HCT116 (cell line): ENCODE measurements at regions not wholly inside any gene's neighbourhood (a gene's known extent, or its start where the extent isn't known, plus 50 kb on each side); places are given as distances from the start of the nearest gene placed in this dataset.

ENCODE experiments used
- ATAC-seq: fragments of 200-7000 bp; cut with Tn5 transposase; 2 replicates; pipeline ENCODE4 v1.9.1; 2020; ENCODE audit warnings: mild to moderate bottlenecking, moderate library complexity
- BruUV-seq: library from RNA; stranded (reverse); fragments of 400-500 nt; replicated peaks from 2 replicates; lab custom pipeline; 2021; lab: Mats Ljungman, UMichigan
- CTCF ChIA-PET: fragments of 300-600 bp; sonication (Branson Sonifier 250); formaldehyde crosslinking; loops from one replicate; lab custom pipeline; 2021; ENCODE audit warnings: antibody characterized with exemption; lab: Charles Lee
- POLR2A ChIA-PET: fragments of 300-600, 350-600 bp; sonication (Branson Sonifier 250); formaldehyde crosslinking; loops from one replicate; lab custom pipeline; 2021; ENCODE audit warnings: antibody characterized with exemption; lab: Charles Lee
- RAD21 ChIA-PET, 2 experiments: fragments of 300-600 bp; sonication (Branson Sonifier 250); formaldehyde crosslinking; loops; one replicate each; lab custom pipeline; 2023; ENCODE audit warnings: low total read pairs in 2 of 2; ENCODE audit not compliant: uncharacterized antibody in 2 of 2, unreplicated experiment in 2 of 2, low non-redundant PET in 1 of 2; lab: Charles Lee
- DNase-seq: peaks from one replicate; pipeline ENCODE4 v3.0.0-alpha.2; 2010; ENCODE audit warnings: low read depth, low spot score
- H2AFZ ChIP-seq: fragments of 200-600 bp; shearing (Covaris generic), sonication (generic); 2 replicates; pipeline ENCODE4 v1.6.1; 2017; ENCODE audit warnings: low read depth, mixed run types, mixed read lengths, antibody characterized with exemption, low read length; ENCODE audit not compliant: poor library complexity, severe bottlenecking
- H3K27ac ChIP-seq: 2 replicates; pipeline ENCODE4 v1.5.1; 2012; ENCODE audit warnings: low read depth, low read length
- H3K27me3 ChIP-seq: fragments of 200-600 bp; sonication (generic); 2 replicates; pipeline ENCODE4 v1.6.1; 2016; ENCODE audit warnings: mixed run types, low read length, mixed read lengths; ENCODE audit not compliant: insufficient read depth
- H3K36me3 ChIP-seq, 2 experiments: fragments of 200-500 bp in 1 of 2; fragments of 200-600 bp in 1 of 2; sonication (Bioruptor generic) in 1 of 2; sonication (generic) in 1 of 2; 2 replicates each; pipeline versions ENCODE4 v1.5.1 to v1.6.1; 2014 to 2016; ENCODE audit warnings: low read length in 2 of 2, inconsistent platforms in 1 of 2, mixed read lengths in 1 of 2, mixed run types in 1 of 2; ENCODE audit not compliant: insufficient read depth in 2 of 2, control insufficient read depth in 1 of 2
- H3K4me1 ChIP-seq, 2 experiments: fragments of 200-600 bp in 1 of 2; sonication (generic) in 1 of 2; 2 replicates each; pipeline versions ENCODE4 v1.5.1 to v1.6.1; 2012 to 2017; ENCODE audit warnings: low read length in 2 of 2, inconsistent platforms in 1 of 2, mild to moderate bottlenecking in 1 of 2, mixed read lengths in 1 of 2, mixed run types in 1 of 2, moderate library complexity in 1 of 2; ENCODE audit not compliant: insufficient read depth in 2 of 2, control insufficient read depth in 1 of 2
- H3K4me2 ChIP-seq: fragments of 200-600 bp; sonication (generic); 2 replicates; pipeline ENCODE4 v1.6.1; 2017; ENCODE audit warnings: mixed run types, low read length, mixed read lengths
- H3K4me3 ChIP-seq, 2 experiments: fragments of 200-600 bp in 1 of 2; sonication (generic) in 1 of 2; replicated peaks in 1 of 2; 2 replicates each; pipeline ENCODE4 v1.5.1; 2011 to 2016; ENCODE audit warnings: low read length in 2 of 2, control low read depth in 1 of 2, low read depth in 1 of 2, mild to moderate bottlenecking in 1 of 2, mixed read lengths in 1 of 2, mixed run types in 1 of 2
- H3K79me2 ChIP-seq: fragments of 200-600 bp; sonication (generic); 2 replicates; pipeline ENCODE4 v1.6.1; 2017; ENCODE audit warnings: mild to moderate bottlenecking, mixed run types, low read length, moderate library complexity, mixed read lengths; ENCODE audit not compliant: insufficient read depth
- H3K9ac ChIP-seq: fragments of 200-600 bp; sonication (generic); 2 replicates; pipeline ENCODE4 v1.6.1; 2016; ENCODE audit warnings: low read length, mixed read lengths
- H3K9me2 ChIP-seq: fragments of 200-600 bp; sonication (generic), shearing (Covaris generic); 2 replicates; pipeline ENCODE4 v1.6.1; 2017; ENCODE audit warnings: mixed run types, mild to moderate bottlenecking, moderate library complexity; ENCODE audit not compliant: insufficient read depth
- H3K9me3 ChIP-seq, 2 experiments: fragments of 200-500 bp in 1 of 2; fragments of 200-600 bp in 1 of 2; sonication (Bioruptor generic) in 1 of 2; sonication (generic) in 1 of 2; 2 replicates each; pipeline ENCODE4 v1.6.1; 2014 to 2017; ENCODE audit warnings: low read length in 2 of 2, mixed read lengths in 2 of 2, inconsistent platforms in 1 of 2, low read depth in 1 of 2, mild to moderate bottlenecking in 1 of 2, mixed run types in 1 of 2, moderate library complexity in 1 of 2; ENCODE audit not compliant: control insufficient read depth in 1 of 2, insufficient read depth in 1 of 2
- H4K20me1 ChIP-seq: fragments of 200-600 bp; sonication (generic), shearing (Covaris generic); 2 replicates; pipeline ENCODE4 v1.6.1; 2017; ENCODE audit warnings: mixed run types, mild to moderate bottlenecking, moderate library complexity; ENCODE audit not compliant: insufficient read depth
- EGR1 ChIP-seq: IDR thresholded peaks from 2 replicates; pipeline ENCODE4 v1.6.1; 2012; ENCODE audit warnings: low read depth
- JUND ChIP-seq: IDR thresholded peaks from 2 replicates; pipeline ENCODE4 v1.6.1; 2012
- RAD21 ChIP-seq: IDR thresholded peaks from 2 replicates; pipeline ENCODE4 v1.6.1; 2012; ENCODE audit warnings: low read depth, mild to moderate bottlenecking
- SP1 ChIP-seq: IDR thresholded peaks from 2 replicates; pipeline ENCODE4 v1.6.1; 2012; ENCODE audit warnings: low read depth
- YY1 ChIP-seq: IDR thresholded peaks from 2 replicates; pipeline ENCODE4 v1.6.1; 2011; ENCODE audit warnings: low read length, low read depth, moderate library complexity, mild to moderate bottlenecking; ENCODE audit not compliant: insufficient replicate concordance; ENCODE audit errors: extremely low read depth
- ZNF274 ChIP-seq: fragments of 200-500 bp; sonication (Bioruptor generic); IDR thresholded peaks from 2 replicates; pipeline ENCODE4 v1.6.1; 2014; ENCODE audit warnings: mild to moderate bottlenecking, low read depth, low read length, inconsistent platforms
- intact Hi-C: fragments of 100-400 bp; cut with micrococcal nuclease; formaldehyde crosslinking; loops from 2 replicates; pipeline ENCODE4 v1.10.0; 2022
- TF ChIP-seq, protein P1 (sequence below): IDR thresholded peaks from 2 replicates; pipeline ENCODE4 v1.6.1; 2011; ENCODE audit warnings: mild to moderate bottlenecking, low read length, moderate library complexity; ENCODE audit not compliant: insufficient replicate concordance; ENCODE audit errors: extremely low read depth
- TF ChIP-seq, protein P2 (sequence below), 3 experiments: fragments of 200-600 bp in 1 of 3; sonication (generic) in 1 of 3; IDR thresholded peaks in 2 of 3; conservative IDR thresholded peaks in 1 of 3; 2 replicates each; pipeline ENCODE4 v1.5.1; 2012 to 2017; ENCODE audit warnings: low read depth in 2 of 3, low read length in 2 of 3, antibody characterized with exemption in 1 of 3, borderline replicate concordance in 1 of 3, control low read depth in 1 of 3, mild to moderate bottlenecking in 1 of 3, mixed read lengths in 1 of 3, mixed run types in 1 of 3, moderate library complexity in 1 of 3; ENCODE audit not compliant: insufficient read depth in 1 of 3

DNA sequence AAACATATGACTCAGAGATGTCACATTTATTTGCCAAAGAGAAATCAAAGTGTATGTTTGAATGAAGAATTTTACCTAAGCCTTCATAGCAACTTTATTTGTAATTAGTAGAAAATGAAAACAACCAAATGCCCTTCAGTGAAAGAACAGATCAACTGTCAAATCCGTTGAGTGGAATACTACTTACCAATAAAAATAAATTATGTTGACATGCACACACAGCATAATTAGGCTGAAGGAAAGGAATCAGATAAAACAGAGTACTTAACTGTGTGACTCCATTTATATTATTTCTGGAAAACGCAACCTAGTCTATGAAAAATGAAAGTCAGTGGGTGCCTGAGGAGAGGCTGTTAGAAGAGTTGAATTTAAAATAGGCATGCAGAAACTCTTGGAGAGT is 1034.6 kb upstream of the PCDH9 start:
- no peak overlapping the region for H3K27ac ChIP-seq
- POLR2A ChIA-PET: no interaction called here
- H3K27me3 ChIP-seq: no peaks in the 10 kb centered on the region
- no peak for DNase-seq
- H3K79me2 ChIP-seq: no peaks in the 10 kb centered on the region
- H3K36me3 ChIP-seq: no peaks in the 10 kb centered on the region
- H3K4me3 ChIP-seq: no peak overlapping the region
- no peak overlapping the region for H2AFZ ChIP-seq
- TF ChIP-seq SP1 (no peak), EGR1 (no peak), YY1 (no peak)
- TF ChIP-seq, protein P1, sequence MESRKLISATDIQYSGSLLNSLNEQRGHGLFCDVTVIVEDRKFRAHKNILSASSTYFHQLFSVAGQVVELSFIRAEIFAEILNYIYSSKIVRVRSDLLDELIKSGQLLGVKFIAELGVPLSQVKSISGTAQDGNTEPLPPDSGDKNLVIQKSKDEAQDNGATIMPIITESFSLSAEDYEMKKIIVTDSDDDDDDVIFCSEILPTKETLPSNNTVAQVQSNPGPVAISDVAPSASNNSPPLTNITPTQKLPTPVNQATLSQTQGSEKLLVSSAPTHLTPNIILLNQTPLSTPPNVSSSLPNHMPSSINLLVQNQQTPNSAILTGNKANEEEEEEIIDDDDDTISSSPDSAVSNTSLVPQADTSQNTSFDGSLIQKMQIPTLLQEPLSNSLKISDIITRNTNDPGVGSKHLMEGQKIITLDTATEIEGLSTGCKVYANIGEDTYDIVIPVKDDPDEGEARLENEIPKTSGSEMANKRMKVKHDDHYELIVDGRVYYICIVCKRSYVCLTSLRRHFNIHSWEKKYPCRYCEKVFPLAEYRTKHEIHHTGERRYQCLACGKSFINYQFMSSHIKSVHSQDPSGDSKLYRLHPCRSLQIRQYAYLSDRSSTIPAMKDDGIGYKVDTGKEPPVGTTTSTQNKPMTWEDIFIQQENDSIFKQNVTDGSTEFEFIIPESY: no peak
- no peak overlapping the region for H3K9ac ChIP-seq
- RAD21 ChIA-PET: no interaction called here
- ATAC-seq: no peak
- CTCF ChIA-PET: no interaction called here
- no peaks in the 10 kb centered on the region for H3K4me1 ChIP-seq
- intact Hi-C loops: no loop called here
- no peaks in the 10 kb centered on the region; a peak in 2 of 4 replicates for H3K9me3 ChIP-seq
- H4K20me1 ChIP-seq: no peaks in the 10 kb centered on the region
- no peaks in the 10 kb centered on the region for H3K9me2 ChIP-seq
- no TSS peak for BruUV-seq
- H3K4me2 ChIP-seq: no peak overlapping the region

DNA sequence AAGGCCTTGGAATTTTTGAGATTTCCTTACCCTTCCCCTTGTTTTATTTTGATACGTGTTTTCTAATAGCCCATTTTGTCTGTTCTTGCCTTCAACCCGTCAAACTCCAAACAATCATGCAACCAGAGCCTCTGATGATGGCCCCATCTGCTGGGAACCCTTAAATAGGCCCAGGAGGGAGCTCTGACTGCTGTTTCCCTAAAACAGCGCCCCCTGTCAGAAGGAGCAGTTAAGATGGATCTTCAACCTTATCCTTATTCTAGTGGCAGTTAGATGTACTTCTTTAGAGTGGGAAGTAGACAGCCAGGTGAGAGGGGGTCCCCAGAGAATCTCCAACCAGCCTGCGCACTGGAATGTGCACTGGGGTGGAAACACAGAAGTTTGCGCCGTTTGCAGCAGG is 1031.0 kb upstream of the PCDH9 start:
- Histone ChIP-seq H3K4me2 (no peak overlapping the region), H3K4me1 (no peaks in the 10 kb centered on the region)
- BruUV-seq: no TSS peak
- TF ChIP-seq RAD21 (peak; percentile 11; the same call in 1 of the 2 replicates), JUND (no peak), ZNF274 (no peak)
- TF ChIP-seq, protein P2, sequence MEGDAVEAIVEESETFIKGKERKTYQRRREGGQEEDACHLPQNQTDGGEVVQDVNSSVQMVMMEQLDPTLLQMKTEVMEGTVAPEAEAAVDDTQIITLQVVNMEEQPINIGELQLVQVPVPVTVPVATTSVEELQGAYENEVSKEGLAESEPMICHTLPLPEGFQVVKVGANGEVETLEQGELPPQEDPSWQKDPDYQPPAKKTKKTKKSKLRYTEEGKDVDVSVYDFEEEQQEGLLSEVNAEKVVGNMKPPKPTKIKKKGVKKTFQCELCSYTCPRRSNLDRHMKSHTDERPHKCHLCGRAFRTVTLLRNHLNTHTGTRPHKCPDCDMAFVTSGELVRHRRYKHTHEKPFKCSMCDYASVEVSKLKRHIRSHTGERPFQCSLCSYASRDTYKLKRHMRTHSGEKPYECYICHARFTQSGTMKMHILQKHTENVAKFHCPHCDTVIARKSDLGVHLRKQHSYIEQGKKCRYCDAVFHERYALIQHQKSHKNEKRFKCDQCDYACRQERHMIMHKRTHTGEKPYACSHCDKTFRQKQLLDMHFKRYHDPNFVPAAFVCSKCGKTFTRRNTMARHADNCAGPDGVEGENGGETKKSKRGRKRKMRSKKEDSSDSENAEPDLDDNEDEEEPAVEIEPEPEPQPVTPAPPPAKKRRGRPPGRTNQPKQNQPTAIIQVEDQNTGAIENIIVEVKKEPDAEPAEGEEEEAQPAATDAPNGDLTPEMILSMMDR (IDR thresholded peaks at IDR 0.05 in 2 of 3, conservative IDR thresholded peaks at IDR 0.05 in 1 of 3; ENCODE audit: borderline replicate concordance in 1 of 3, insufficient read depth in 1 of 3, low read depth in 2 of 3, low read length in 2 of 3): peak; percentile 28 to 44 (median 33); a peak in 3 of 6 replicates
- TF ChIP-seq, all 23 proteins: peak for 2
- CTCF ChIA-PET: no interaction called here
- Histone ChIP-seq H3K79me2 (no peaks in the 10 kb centered on the region), H3K4me3 (no peak overlapping the region), H3K27ac (no peak overlapping the region), H3K9ac (no peak overlapping the region), H3K9me3 (no peaks in the 10 kb centered on the region; a peak in 1 of 4 replicates), H2AFZ (no peak overlapping the region), H3K36me3 (no peaks in the 10 kb centered on the region), H3K9me2 (no peaks in the 10 kb centered on the region), H4K20me1 (no peaks in the 10 kb centered on the region), H3K27me3 (no peaks in the 10 kb centered on the region)
- DNase-seq: no peak
- peak; percentile 59; the same call in 1 of the 2 replicates for ATAC-seq
- RAD21 ChIA-PET: no interaction called here
- intact Hi-C loops: no loop called here
- POLR2A ChIA-PET: no interaction called here
